ENCODE measurements at regions not wholly inside any gene's neighbourhood (a gene's known extent, or its start where the extent isn't known, plus 50 kb on each side); places are given as distances from the start of the nearest gene placed in this dataset.

DNA sequence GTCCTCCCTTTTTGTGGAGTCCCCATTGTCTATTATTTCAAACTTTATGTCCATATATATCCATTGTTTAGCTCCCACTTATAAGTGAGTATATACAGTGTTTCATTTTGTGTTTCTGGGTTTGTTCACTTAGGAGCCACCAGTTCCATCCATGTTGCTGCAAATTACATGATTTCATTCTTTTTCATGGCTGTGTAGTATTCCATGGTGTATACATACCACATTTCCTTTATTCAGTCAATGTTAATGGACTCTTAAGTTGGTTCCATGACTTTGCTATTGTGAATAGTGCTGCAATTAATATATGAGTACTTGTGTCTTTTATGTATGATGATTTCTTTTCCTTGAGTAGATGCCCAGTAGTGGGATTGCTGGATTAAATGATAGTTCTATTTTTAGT is 329.1 kb downstream of the AR start:
- H3K14ac ChIP-seq (ENCODE audit: low read length), result no peak overlapping the region
- no peaks in the 10 kb centered on the region for H3K79me2 ChIP-seq (ENCODE audit: control insufficient read depth, insufficient read depth, low read length, poor library complexity)
- H3K27me3 ChIP-seq (ENCODE audit: insufficient read depth, low read length), result no peaks in the 10 kb centered on the region
- H3K9ac ChIP-seq (ENCODE audit: low read length), result no peak overlapping the region
- no peaks in the 10 kb centered on the region for H3K36me3 ChIP-seq (ENCODE audit: control insufficient read depth in 1 of 2, insufficient read depth in 2 of 2, low read length in 2 of 2)
- no peak overlapping the region for H4K12ac ChIP-seq (ENCODE audit: low read depth, low read length)
- H3K4me2 ChIP-seq (ENCODE audit: low read length), result no peak overlapping the region
- no peak overlapping the region for H4K8ac ChIP-seq (ENCODE audit: low read depth, low read length)
- no peaks in the 10 kb centered on the region for H3K9me3 ChIP-seq (ENCODE audit: insufficient read depth, low read depth, low read length)
- H3K4me3 ChIP-seq (ENCODE audit: low read depth, low read length), result no peak overlapping the region
- H2BK5ac ChIP-seq (ENCODE audit: low read depth, low read length, poor library complexity), result no peak overlapping the region
- no peak overlapping the region for H3K4ac ChIP-seq (ENCODE audit: low read depth, low read length)
- no peak overlapping the region for H3K18ac ChIP-seq (ENCODE audit: low read length)
- no peak overlapping the region for H2AK5ac ChIP-seq (ENCODE audit: low read length)
- no peak overlapping the region for H4K91ac ChIP-seq (ENCODE audit: low read depth, low read length)
- H2AFZ ChIP-seq (ENCODE audit: insufficient read depth, low read length, poor library complexity), result no peak overlapping the region
- DNase-seq, result no peak
- no peak overlapping the region for H2BK120ac ChIP-seq (ENCODE audit: insufficient read depth, low read length, poor library complexity)
- H3K23ac ChIP-seq (ENCODE audit: low read length), result no peak overlapping the region
- no peaks in the 10 kb centered on the region for H3K79me1 ChIP-seq (ENCODE audit: low read length)
- no peaks in the 10 kb centered on the region for H3K4me1 ChIP-seq (ENCODE audit: control insufficient read depth in 1 of 2, insufficient read depth in 2 of 2, low read length in 2 of 2)
- no peak overlapping the region for H3K27ac ChIP-seq (ENCODE audit: low read depth, low read length)
- H2BK12ac ChIP-seq (ENCODE audit: low read length), result no peak overlapping the region

DNA sequence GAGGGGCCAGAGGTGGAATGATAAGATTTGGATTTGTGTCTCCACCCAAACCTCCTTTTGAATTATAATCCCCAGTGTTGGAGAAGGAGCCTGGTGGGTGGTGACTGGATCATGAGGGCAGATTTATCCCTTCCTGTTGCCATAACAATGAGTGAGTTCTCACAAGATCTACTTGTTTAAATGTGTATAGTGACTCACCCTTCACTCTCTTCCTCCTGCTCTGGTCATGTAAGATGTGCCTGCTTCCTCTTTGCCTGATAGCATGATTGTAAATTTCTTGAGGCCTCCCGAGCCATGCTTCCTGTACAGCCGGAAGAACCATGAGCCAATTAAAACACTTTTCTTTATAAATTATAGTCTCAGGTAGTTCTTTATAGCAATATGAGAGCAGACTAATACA is 348.6 kb downstream of the AR start:
- no peaks in the 10 kb centered on the region for H3K79me2 ChIP-seq (ENCODE audit: control insufficient read depth, insufficient read depth, low read length, poor library complexity)
- H4K12ac ChIP-seq (ENCODE audit: low read depth, low read length), result no peak overlapping the region
- no peak overlapping the region for H3K4me3 ChIP-seq (ENCODE audit: low read depth, low read length)
- no peak overlapping the region for H3K4me2 ChIP-seq (ENCODE audit: low read length)
- H4K8ac ChIP-seq (ENCODE audit: low read depth, low read length), result no peak overlapping the region
- H2AFZ ChIP-seq (ENCODE audit: insufficient read depth, low read length, poor library complexity), result no peak overlapping the region
- DNase-seq, result no peak
- H3K79me1 ChIP-seq (ENCODE audit: low read length), result no peaks in the 10 kb centered on the region
- no peak overlapping the region for H2AK5ac ChIP-seq (ENCODE audit: low read length)
- H3K27ac ChIP-seq (ENCODE audit: low read depth, low read length), result no peak overlapping the region
- H3K14ac ChIP-seq (ENCODE audit: low read length), result no peak overlapping the region
- H3K36me3 ChIP-seq (ENCODE audit: control insufficient read depth in 1 of 2, insufficient read depth in 2 of 2, low read length in 2 of 2), result no peaks in the 10 kb centered on the region
- no peak overlapping the region for H2BK5ac ChIP-seq (ENCODE audit: low read depth, low read length, poor library complexity)
- H3K9ac ChIP-seq (ENCODE audit: low read length), result no peak overlapping the region
- H2BK120ac ChIP-seq (ENCODE audit: insufficient read depth, low read length, poor library complexity), result no peak overlapping the region
- no peaks in the 10 kb centered on the region for H3K4me1 ChIP-seq (ENCODE audit: control insufficient read depth in 1 of 2, insufficient read depth in 2 of 2, low read length in 2 of 2)
- no peaks in the 10 kb centered on the region for H3K27me3 ChIP-seq (ENCODE audit: insufficient read depth, low read length)
- no peak overlapping the region for H3K23ac ChIP-seq (ENCODE audit: low read length)
- no peak overlapping the region for H4K91ac ChIP-seq (ENCODE audit: low read depth, low read length)
- H3K9me3 ChIP-seq (ENCODE audit: insufficient read depth, low read depth, low read length), result peaks cover 3% of the 10 kb centered on the region
- WGBS (ENCODE audit: extremely low coverage, insufficient coverage, insufficient read length), result no CpG with 5 or more reads among the region's 2 CpGs
- no peak overlapping the region for H2BK12ac ChIP-seq (ENCODE audit: low read length)
- H3K4ac ChIP-seq (ENCODE audit: low read depth, low read length), result no peak overlapping the region
- H3K18ac ChIP-seq (ENCODE audit: low read length), result no peak overlapping the region

DNA sequence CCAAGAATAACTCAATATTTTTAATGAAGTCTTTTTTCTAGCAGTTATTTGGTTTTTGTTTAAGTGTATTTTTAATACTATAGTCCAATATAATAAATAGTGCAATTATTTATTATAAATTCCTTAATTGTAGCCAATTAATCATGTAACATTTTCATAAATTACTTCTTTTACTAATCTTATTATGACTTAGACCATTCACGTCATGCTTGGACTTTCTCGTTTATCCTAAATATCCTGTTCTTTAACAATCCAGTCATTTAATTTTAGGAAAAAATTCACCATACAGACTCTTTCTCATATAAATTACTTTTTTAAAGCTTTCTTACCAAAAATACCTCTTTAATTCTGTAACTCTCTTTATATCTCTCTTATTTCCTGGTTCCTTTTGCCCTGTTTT is 350.1 kb downstream of the AR start:
- no peak overlapping the region for H2BK120ac ChIP-seq (ENCODE audit: insufficient read depth, low read length, poor library complexity)
- H3K27ac ChIP-seq (ENCODE audit: low read depth, low read length), result no peak overlapping the region
- H3K4me1 ChIP-seq (ENCODE audit: control insufficient read depth in 1 of 2, insufficient read depth in 2 of 2, low read length in 2 of 2), result no peaks in the 10 kb centered on the region
- H3K4ac ChIP-seq (ENCODE audit: low read depth, low read length), result no peak overlapping the region
- H2BK12ac ChIP-seq (ENCODE audit: low read length), result no peak overlapping the region
- H3K79me2 ChIP-seq (ENCODE audit: control insufficient read depth, insufficient read depth, low read length, poor library complexity), result no peaks in the 10 kb centered on the region
- H3K79me1 ChIP-seq (ENCODE audit: low read length), result no peaks in the 10 kb centered on the region
- no peak overlapping the region for H3K9ac ChIP-seq (ENCODE audit: low read length)
- no peak overlapping the region for H2BK5ac ChIP-seq (ENCODE audit: low read depth, low read length, poor library complexity)
- no peaks in the 10 kb centered on the region for H3K36me3 ChIP-seq (ENCODE audit: control insufficient read depth in 1 of 2, insufficient read depth in 2 of 2, low read length in 2 of 2)
- H3K4me3 ChIP-seq (ENCODE audit: low read depth, low read length), result no peak overlapping the region
- no peak overlapping the region for H2AFZ ChIP-seq (ENCODE audit: insufficient read depth, low read length, poor library complexity)
- no peak for DNase-seq
- no peak overlapping the region for H4K8ac ChIP-seq (ENCODE audit: low read depth, low read length)
- no peak overlapping the region for H2AK5ac ChIP-seq (ENCODE audit: low read length)
- H3K18ac ChIP-seq (ENCODE audit: low read length), result no peak overlapping the region
- no CpG with 5 or more reads among the region's 2 CpGs for WGBS (ENCODE audit: extremely low coverage, insufficient coverage, insufficient read length)
- H4K12ac ChIP-seq (ENCODE audit: low read depth, low read length), result no peak overlapping the region
- H3K9me3 ChIP-seq (ENCODE audit: insufficient read depth, low read depth, low read length), result peaks cover 3% of the 10 kb centered on the region
- no peak overlapping the region for H4K91ac ChIP-seq (ENCODE audit: low read depth, low read length)
- no peak overlapping the region for H3K14ac ChIP-seq (ENCODE audit: low read length)
- no peaks in the 10 kb centered on the region for H3K27me3 ChIP-seq (ENCODE audit: insufficient read depth, low read length)
- H3K4me2 ChIP-seq (ENCODE audit: low read length), result no peak overlapping the region
- H3K23ac ChIP-seq (ENCODE audit: low read length), result no peak overlapping the region

DNA sequence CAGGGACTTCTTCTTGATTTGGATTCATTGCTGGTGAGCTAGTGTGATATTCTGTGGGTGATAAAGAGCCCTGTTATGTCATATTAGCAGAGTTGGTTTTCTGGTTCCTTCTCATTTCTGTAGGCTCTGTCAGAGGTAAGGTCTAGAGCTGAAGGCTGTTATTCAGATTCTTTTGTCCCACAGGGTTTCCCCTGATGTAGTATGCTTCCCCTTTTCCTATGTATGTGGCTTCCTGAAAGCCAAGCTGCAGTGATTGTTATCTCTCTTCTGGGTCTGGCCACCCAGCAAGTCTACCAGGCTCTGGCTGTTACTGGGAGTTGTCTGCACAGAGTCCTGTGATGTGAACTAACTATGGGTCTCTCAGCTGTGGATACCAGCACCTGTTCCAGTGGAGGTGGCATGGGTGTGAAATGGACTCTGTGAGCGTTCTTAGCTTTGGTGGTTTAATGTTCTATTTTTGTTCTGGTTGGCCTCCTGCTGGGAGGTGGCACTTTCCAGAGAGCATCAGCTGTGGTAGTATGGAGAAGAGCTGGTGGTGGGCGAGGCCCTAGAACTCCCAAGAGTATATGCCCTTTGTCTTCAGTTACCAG is 373.7 kb downstream of the AR start:
- Histone ChIP-seq H3K36me3 (ENCODE audit: control insufficient read depth in 1 of 2, insufficient read depth in 2 of 2, low read length in 2 of 2) (no peaks in the 10 kb centered on the region), H2BK120ac (ENCODE audit: insufficient read depth, low read length, poor library complexity) (no peak overlapping the region), H3K4ac (ENCODE audit: low read depth, low read length) (no peak overlapping the region), H4K8ac (ENCODE audit: low read depth, low read length) (no peak overlapping the region), H3K79me1 (ENCODE audit: low read length) (no peaks in the 10 kb centered on the region), H4K12ac (ENCODE audit: low read depth, low read length) (no peak overlapping the region), H3K23ac (ENCODE audit: low read length) (no peak overlapping the region), H3K4me1 (ENCODE audit: control insufficient read depth in 1 of 2, insufficient read depth in 2 of 2, low read length in 2 of 2) (no peaks in the 10 kb centered on the region), H3K4me3 (ENCODE audit: low read depth, low read length) (no peak overlapping the region), H3K18ac (ENCODE audit: low read length) (no peak overlapping the region), H3K9ac (ENCODE audit: low read length) (no peak overlapping the region), H2AFZ (ENCODE audit: insufficient read depth, low read length, poor library complexity) (no peak overlapping the region), H3K14ac (ENCODE audit: low read length) (no peak overlapping the region), H3K27ac (ENCODE audit: low read depth, low read length) (no peak overlapping the region), H2BK12ac (ENCODE audit: low read length) (no peak overlapping the region), H3K4me2 (ENCODE audit: low read length) (no peak overlapping the region), H2AK5ac (ENCODE audit: low read length) (no peak overlapping the region), H4K91ac (ENCODE audit: low read depth, low read length) (no peak overlapping the region), H3K9me3 (ENCODE audit: insufficient read depth, low read depth, low read length) (no peaks in the 10 kb centered on the region), H3K79me2 (ENCODE audit: control insufficient read depth, insufficient read depth, low read length, poor library complexity) (no peaks in the 10 kb centered on the region), H3K27me3 (ENCODE audit: insufficient read depth, low read length) (no peaks in the 10 kb centered on the region), H2BK5ac (ENCODE audit: low read depth, low read length, poor library complexity) (no peak overlapping the region)
- no CpG with 5 or more reads among the region's 2 CpGs for WGBS (ENCODE audit: extremely low coverage, insufficient coverage, insufficient read length)
- no peak for DNase-seq

All from trophoblast cell (in vitro differentiated cells and primary cell).